ENCODE measurements at regions not wholly inside any gene's neighbourhood (a gene's known extent, or its start where the extent isn't known, plus 50 kb on each side); places are given as distances from the start of the nearest gene placed in this dataset.

DNA sequence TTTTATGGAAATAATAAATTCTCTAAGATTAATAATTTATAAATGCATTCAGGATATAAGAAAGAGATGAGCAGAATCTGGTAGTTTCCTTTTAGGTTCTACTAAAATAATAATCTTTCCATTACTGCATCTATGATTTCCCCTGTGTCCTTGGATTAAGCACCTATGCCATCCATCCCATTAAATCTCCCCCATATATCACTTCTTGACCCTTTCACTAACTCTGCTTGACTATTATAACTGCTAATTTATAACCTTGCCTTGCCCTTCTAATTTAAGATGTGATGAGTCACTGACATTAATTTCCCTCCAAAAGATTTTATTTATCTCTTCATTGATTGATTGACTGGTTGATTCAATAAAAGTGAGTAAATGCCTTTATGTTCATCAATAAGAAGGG, 348.3 kb upstream of the LRATD1 start:
- Histone ChIP-seq H3K4me1 (no peaks in the 10 kb centered on the region), H3K4me3 (no peak overlapping the region), H3K27ac (no peak overlapping the region), H3K36me3 (no peaks in the 10 kb centered on the region), H3K27me3 (no peaks in the 10 kb centered on the region), H3K9me3 (no peaks in the 10 kb centered on the region)
- no peak for DNase-seq
- TF ChIP-seq, protein P1, sequence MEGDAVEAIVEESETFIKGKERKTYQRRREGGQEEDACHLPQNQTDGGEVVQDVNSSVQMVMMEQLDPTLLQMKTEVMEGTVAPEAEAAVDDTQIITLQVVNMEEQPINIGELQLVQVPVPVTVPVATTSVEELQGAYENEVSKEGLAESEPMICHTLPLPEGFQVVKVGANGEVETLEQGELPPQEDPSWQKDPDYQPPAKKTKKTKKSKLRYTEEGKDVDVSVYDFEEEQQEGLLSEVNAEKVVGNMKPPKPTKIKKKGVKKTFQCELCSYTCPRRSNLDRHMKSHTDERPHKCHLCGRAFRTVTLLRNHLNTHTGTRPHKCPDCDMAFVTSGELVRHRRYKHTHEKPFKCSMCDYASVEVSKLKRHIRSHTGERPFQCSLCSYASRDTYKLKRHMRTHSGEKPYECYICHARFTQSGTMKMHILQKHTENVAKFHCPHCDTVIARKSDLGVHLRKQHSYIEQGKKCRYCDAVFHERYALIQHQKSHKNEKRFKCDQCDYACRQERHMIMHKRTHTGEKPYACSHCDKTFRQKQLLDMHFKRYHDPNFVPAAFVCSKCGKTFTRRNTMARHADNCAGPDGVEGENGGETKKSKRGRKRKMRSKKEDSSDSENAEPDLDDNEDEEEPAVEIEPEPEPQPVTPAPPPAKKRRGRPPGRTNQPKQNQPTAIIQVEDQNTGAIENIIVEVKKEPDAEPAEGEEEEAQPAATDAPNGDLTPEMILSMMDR (IDR thresholded peaks at IDR 0.05 in 4 of 5, conservative IDR thresholded peaks at IDR 0.05 in 1 of 5), result no peak
- TF ChIP-seq POLR2A (IDR thresholded peaks at IDR 0.05), result no peak
- intact Hi-C loops (cut with DNase I; ENCODE audit: low total_unique reads) (no loop called here), in situ Hi-C loops (cut with MboI; ENCODE audit: low sequenced_read_pairs in 4 of 4) (no loop called here)
- no peak for ATAC-seq

DNA sequence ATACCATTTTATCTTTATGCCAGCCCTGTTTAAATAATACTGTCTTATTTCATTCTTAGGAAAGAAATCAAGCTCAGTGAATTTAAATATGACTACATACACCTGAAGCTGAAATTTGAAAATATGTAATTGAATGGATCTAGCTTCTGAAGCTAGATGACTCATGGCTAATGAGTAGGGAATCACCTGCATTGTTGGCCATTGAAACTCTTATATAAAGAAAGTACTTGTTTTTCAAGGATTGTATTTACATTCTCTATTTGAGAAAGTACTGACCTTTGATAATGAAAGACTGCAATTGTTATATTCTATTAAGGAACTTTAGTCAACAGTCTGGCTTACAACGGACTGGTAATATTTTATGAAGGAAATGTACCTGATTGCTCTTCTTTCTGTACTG, 346.7 kb upstream of the LRATD1 start:
- Histone ChIP-seq H3K27me3 (no peaks in the 10 kb centered on the region), H3K9me3 (no peaks in the 10 kb centered on the region), H3K27ac (no peak overlapping the region), H3K36me3 (no peaks in the 10 kb centered on the region), H3K4me1 (no peaks in the 10 kb centered on the region), H3K4me3 (no peak overlapping the region)
- intact Hi-C loops (cut with DNase I; ENCODE audit: low total_unique reads), result no loop called here
- ATAC-seq, result no peak
- in situ Hi-C loops (cut with MboI; ENCODE audit: low sequenced_read_pairs in 4 of 4), result no loop called here
- DNase-seq, result no peak
- no peak for TF ChIP-seq POLR2A (IDR thresholded peaks at IDR 0.05)
- TF ChIP-seq, protein P1 (IDR thresholded peaks at IDR 0.05 in 4 of 5, conservative IDR thresholded peaks at IDR 0.05 in 1 of 5), result no peak

DNA sequence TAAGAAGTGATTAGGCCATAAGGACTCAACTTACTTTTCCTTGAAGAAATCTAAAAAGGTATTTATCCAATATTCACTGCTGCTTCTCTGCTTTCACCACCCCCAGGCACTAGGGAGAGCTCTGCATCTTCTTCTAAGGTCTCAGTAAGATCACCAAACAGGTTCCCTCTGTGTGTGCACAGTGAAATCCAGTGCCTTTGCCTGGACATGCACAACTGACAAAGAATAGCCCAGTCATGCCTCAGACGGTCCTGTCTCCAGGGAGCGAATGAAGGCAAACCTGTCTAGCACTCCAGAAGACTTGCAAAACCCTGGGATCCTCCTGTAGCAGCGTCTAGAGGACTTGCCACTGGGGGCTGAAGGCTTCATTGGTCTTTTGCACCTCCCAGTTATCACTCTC, 344.5 kb upstream of the LRATD1 start:
- Histone ChIP-seq H3K36me3 (no peaks in the 10 kb centered on the region), H3K4me3 (no peak overlapping the region), H3K27ac (no peak overlapping the region), H3K4me1 (no peaks in the 10 kb centered on the region), H3K9me3 (no peaks in the 10 kb centered on the region), H3K27me3 (no peaks in the 10 kb centered on the region)
- TF ChIP-seq POLR2A (IDR thresholded peaks at IDR 0.05), result no peak
- TF ChIP-seq, protein P1 (IDR thresholded peaks at IDR 0.05 in 4 of 5, conservative IDR thresholded peaks at IDR 0.05 in 1 of 5), result no peak
- ATAC-seq (no peak), DNase-seq (no peak)
- in situ Hi-C loops (cut with MboI; ENCODE audit: low sequenced_read_pairs in 4 of 4) (no loop called here), intact Hi-C loops (cut with DNase I; ENCODE audit: low total_unique reads) (no loop called here)

DNA sequence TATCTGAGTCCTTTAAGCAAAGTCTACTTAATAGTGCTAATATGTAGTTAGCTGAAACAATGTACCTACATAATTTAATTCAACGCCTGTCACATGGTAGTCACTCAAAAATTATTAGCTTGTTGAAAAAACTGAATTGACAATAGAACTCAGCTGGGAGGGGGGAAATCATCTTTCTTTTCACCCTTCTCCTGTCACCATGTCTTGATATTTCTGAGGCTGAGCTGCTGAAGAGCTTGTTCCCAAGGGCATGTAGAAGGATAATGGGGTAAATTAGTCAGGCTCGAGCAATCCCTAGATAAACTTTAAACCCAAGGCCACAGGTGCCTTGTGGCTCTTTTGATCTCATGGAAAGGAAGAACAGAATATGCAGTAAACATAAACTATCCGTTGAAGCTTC, 339.6 kb upstream of the LRATD1 start:
- in situ Hi-C loops (cut with MboI; ENCODE audit: low sequenced_read_pairs in 4 of 4) (no loop called here), intact Hi-C loops (cut with DNase I; ENCODE audit: low total_unique reads) (no loop called here)
- Histone ChIP-seq H3K4me1 (no peaks in the 10 kb centered on the region), H3K36me3 (no peaks in the 10 kb centered on the region), H3K4me3 (no peak overlapping the region), H3K9me3 (no peaks in the 10 kb centered on the region), H3K27me3 (no peaks in the 10 kb centered on the region), H3K27ac (no peak overlapping the region)
- TF ChIP-seq, protein P1 (IDR thresholded peaks at IDR 0.05 in 4 of 5, conservative IDR thresholded peaks at IDR 0.05 in 1 of 5), result no peak
- TF ChIP-seq POLR2A (IDR thresholded peaks at IDR 0.05), result no peak
- no peak for ATAC-seq
- DNase-seq, result no peak

DNA sequence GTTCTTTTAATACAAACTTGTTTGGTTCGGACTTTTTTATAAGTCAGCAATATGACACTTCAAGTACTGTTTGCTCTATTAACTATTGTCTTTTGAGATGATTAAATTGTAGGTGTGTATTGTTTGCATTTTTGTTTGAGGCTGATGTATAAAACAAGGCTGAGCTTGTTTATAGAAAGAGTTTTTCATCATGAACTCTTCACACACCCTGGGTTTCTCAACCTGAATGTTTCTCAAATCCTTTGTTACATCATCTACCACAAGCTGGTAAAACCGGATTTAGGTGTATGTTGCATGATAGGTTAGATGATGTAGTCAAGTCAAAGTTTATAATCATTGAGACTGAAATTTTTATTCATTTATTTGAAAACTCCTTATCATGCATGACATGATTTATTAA, 335.2 kb upstream of the LRATD1 start:
- Histone ChIP-seq H3K4me3 (no peak overlapping the region), H3K36me3 (no peaks in the 10 kb centered on the region), H3K4me1 (no peaks in the 10 kb centered on the region), H3K9me3 (no peaks in the 10 kb centered on the region), H3K27ac (no peak overlapping the region), H3K27me3 (no peaks in the 10 kb centered on the region)
- DNase-seq, result no peak
- TF ChIP-seq, protein P1 (IDR thresholded peaks at IDR 0.05 in 4 of 5, conservative IDR thresholded peaks at IDR 0.05 in 1 of 5), result no peak
- TF ChIP-seq POLR2A (IDR thresholded peaks at IDR 0.05), result no peak
- ATAC-seq, result no peak
- in situ Hi-C loops (cut with MboI; ENCODE audit: low sequenced_read_pairs in 4 of 4) (no loop called here), intact Hi-C loops (cut with DNase I; ENCODE audit: low total_unique reads) (no loop called here)

Measured in gastrocnemius medialis (tissue), 4 donors.